HTR-8/SVneo (cell line): ENCODE measurements at regions not wholly inside any gene's neighbourhood (a gene's known extent, or its start where the extent isn't known, plus 50 kb on each side); places are given as distances from the start of the nearest gene placed in this dataset.

ENCODE experiments used
- DNase-seq: peaks from one replicate; pipeline ENCODE4 v3.0.0; 2011; ENCODE audit warnings: low spot score, mixed read lengths; ENCODE audit not compliant: insufficient read length
- FAIRE-seq: peaks from 2 replicates; lab custom pipeline; 2011; peaks lifted over from hg19 to GRCh38; lab: Jason Lieb, UNC

DNA sequence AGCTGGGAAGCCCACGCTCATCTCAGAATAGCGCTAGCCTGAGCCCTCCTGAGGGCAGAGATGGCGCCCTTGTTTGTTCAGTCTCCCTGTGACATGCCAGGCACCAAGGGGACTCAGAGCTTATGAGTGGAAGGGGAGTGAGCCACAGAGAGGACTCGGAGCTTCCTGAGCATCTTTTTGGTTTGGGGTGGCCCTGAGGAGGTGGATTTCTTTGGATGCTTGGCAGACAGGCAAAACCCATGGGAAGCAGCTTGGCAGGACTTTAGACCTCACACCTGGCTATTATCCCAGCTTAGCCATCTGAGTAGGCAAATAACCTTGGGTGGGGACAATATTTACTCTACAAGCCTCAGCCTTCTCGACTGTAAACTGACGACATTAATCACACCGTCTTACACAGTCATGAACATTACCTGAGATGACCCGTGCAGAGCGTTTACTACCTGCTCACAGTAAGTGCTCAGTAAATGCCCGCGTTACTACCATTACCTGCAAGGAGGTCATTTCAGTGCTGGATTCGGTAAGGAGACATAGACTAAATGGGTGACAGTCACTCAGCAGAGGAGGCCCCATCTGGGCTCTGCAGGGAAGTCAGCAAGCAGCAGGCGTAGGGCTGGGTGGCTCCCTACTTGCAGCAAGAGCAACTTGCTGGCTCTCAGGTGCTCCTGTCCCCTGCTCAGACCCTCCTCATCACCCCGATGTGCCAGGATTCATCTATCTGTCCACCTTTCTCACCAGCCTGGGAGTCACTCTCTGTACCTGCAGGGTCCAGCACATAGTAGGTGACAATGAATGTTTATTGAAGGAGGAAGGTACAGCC, 54.9 kb downstream of the KLHDC7A start:
- FAIRE-seq (no peak), DNase-seq (no peak)

DNA sequence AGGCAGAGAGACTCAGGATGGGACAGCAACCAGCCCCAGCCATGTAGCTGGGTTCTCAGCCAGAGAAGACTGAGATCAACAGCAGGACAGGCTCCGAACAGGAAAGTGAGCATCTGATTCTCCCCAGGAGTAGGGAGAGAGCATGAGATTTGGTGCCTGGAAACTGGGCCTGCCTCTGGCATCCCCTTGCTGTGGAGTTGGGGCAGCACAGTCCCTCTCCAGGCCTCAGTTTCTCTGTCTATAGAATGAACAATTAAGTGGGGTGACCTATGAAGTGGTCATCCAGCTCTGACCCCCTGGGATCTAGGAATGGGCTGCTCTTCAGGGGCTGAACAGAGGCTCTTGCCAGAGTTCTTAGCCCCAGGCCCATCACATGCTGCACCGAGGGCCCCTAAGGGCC, 55.6 kb downstream of the KLHDC7A start:
- FAIRE-seq, result no peak
- no peak for DNase-seq

DNA sequence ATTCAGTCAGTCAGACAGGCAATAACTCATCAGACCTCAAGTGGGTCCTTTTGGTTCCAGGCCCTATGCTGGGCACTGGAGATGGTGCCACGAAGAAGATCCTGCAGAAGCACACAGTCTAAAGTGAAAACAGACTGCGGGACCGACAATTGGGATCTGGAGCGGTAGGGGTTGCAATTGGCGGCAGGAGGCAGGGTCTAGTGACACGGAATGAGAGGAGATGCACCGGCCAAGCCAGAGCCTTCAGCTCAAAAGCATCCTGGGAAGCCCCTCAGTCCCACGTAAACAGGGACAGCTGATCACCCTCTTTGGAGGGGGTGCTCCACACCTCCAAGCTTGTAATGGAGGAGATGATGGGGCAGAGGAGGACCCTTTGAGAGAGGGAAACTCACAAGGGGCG, 56.2 kb downstream of the KLHDC7A start:
- DNase-seq (no peak), FAIRE-seq (no peak)

DNA sequence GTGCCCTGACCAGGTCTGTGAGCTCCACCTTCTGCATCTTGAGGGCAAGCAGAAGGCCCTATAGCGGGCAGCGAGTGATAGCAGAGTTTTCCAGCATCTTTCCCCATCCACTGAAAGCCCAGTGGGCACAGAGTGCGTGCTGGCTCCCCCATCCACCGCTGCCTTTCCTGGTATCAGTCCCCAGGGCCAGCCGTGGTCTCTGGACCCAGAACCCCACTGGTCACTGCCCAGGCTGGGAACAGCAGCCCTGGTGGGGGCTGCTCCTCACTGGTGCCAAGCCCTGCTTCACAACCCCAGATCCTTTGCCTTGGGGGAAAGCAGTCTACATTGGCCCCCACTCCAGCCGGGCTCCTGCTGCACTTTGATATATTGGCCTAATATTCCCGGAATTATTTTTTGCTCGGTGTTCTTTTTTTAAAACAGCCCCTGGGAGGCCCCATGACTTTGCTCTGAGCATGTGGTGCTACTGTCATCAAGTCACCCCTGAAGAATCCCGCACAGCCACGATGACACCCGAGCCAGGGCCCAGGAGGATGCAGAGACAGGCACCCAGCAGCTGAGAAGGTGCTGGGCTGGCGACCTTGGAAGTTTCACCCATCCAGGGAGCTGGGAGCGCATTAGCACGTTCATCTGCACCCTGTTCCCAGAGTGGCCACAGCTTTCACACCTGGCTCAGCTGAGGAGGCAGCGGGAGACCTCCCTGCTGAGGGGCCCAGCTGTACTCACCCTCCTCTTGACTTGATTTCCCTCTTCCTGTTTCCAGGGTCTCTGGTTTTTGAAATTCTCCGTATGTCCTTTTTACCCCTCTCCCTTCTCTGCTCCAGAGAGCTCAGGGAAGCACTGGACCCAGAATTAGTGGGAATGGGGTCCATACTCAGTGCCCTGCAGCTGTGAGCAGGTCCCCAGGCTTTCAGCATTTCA, 56.9 kb downstream of the KLHDC7A start:
- no peak for FAIRE-seq

DNA sequence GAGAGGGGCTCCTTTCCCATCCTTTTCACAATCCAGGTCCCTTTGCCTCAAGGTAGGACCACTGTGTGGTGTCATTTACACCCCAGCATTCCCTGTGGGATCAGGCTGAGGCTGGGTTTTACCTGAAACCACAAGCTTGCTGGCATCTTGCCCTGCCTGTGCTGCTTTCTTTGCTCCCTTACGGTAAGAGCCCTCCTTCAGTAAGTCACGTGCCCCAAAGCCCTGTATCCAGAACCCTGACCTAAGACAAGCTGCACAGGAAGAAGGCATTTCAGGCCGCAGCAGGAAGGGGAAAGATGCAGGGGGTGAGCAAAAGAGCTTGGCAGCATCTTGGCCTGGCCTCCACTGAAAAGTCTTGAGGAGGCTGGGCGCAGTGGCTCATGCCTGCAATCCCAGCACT, 58.4 kb downstream of the KLHDC7A start:
- no peak for FAIRE-seq
- no peak for DNase-seq

More for the DNA sequence above, 56.9 kb downstream of the KLHDC7A start:
- no peak for DNase-seq

DNA sequence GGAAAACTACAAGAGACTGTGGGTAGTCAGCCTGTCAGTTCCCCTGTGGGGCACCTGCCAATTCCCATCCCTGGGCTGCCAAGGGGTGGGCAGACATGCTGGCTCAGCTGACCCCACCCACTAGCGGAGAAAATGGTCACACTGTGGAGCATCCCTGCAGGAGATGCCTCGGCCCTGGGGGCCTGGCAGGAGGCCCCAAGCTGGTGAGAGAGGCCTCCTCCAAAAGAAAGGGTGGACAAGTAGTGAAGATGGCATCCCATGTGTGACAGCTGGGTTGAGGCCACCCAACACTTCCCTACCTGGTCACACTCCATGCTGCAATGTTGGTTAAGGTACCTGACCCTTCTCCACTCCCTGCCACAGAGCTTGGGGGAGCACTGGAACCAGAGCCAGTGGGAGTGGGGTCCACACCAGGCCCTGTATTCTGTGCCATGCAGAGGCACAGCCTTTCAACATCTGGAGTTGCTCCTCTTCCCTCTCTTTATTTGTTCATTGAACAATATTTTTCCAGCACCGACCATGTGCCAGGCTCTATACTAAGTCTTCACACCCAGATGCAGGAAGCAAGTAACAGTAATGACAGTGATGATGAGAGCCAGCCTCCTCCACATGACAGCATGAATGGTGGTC, 59.5 kb downstream of the KLHDC7A start:
- FAIRE-seq (no peak), DNase-seq (no peak)

DNA sequence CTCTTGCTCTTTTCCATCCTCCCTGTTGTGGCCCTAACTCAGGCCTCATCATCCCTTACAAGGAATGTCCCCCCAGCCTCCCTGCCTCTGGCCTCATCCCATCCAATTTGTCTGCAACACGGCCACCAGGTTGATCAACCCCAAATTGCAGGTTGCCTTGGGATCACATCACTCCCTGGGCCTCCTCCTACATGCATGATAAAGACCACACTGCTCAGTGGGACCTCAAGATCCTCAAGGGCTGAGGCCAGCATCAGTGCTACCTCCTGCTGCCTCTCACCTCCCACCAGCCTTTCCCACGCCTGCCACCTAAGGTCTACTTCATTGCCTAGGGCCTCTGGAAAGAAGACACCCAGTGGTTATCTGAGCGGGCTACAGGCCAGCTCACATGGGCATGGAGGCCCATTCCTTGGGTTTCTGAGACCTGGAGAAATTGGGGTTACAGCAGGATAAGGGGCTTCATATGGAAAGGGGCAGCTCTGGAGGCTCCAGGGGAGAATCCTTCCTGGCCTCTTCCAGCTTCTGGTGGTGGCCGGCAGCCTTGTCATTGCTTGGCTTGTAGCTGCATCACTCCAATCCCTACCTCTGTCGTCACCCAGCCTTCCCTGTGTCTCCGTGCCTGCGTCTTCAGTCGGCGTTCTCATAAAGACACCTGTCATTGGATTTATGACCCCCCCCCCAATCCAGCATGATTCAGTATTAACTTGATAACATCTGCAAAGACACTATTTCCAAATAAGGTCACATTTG, 60.5 kb downstream of the KLHDC7A start:
- DNase-seq (no peak), FAIRE-seq (no peak)

DNA sequence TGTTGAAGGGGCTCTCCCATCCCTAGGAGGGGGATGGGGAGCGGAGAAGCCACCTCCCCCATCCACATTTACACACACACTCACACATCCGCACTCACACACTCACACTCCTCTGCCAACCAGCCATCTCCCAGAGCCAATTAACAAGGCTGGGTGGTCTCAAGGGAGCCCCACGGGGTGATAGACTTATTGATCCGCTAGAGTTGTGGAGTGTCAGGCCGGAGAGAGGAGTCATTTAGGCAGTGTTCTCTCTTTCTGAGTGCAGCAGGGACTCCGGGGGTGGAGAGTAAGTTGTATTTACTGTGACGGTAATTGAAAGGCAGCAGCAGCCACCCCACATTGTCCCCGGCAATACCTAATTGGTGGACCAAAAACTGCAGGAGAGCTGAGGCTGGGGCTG, 61.6 kb downstream of the KLHDC7A start:
- no peak for DNase-seq
- FAIRE-seq, result no peak

DNA sequence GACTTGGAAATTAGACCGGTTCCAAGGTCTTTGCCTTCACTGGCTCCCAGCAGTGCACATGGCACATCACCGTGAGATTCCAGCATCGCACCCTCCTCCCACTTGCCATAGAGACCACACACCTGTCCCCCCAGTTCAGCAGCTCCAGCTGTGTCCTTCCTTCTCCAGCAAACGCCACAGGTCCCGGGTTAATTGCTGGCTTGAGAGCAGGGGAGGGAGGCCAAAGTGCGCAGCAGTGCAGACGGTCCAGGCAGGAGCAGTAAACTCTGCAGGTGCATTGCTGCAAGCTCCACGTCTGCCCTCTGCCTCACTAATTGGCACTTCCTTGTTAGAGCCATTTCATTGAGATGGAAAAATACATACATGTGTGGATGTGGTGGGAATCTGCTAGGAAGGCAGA, 65.3 kb downstream of the KLHDC7A start:
- FAIRE-seq, result no peak

DNA sequence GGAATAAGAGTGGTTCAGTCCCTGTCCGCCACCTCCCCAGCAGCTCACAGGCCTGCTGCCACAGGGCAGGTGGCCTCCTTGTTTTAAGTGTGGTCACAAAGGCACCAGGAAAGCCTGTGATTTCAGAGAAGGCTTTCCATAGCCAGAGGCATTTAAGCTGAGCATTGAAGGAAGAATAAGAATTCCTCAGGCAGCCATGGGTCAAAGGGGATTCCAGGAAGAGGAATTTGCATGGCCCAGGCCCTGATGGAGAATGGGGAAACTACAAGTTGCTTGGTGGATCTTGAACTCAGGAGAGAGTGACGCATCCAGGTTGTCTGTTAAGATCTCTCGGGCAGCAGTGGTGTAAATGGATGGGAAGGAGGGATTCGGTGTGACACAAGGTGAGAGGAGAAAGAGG, 66.7 kb downstream of the KLHDC7A start:
- FAIRE-seq, result no peak
- no peak for DNase-seq

More for the DNA sequence above, 65.3 kb downstream of the KLHDC7A start:
- DNase-seq, result no peak

DNA sequence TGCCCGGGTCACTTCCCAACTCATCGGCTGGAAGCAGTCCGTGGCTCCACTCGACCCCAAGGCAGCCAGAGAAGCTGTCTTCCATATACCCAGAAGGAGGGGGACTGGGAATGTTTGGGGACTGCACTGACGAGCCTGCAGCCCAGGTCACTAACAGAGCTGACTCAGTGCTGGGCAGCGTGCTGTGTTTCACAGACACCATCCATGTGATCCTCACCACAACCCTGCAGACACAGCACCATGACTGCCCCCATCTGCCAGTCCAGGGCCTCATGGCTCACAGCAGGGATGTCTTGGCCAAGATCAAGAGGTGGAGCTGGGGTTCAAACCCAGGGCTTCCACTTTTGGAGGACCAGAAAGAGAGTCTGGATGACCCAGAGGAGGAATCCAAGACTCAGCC, 67.9 kb downstream of the KLHDC7A start:
- FAIRE-seq, result no peak
- DNase-seq, result no peak

DNA sequence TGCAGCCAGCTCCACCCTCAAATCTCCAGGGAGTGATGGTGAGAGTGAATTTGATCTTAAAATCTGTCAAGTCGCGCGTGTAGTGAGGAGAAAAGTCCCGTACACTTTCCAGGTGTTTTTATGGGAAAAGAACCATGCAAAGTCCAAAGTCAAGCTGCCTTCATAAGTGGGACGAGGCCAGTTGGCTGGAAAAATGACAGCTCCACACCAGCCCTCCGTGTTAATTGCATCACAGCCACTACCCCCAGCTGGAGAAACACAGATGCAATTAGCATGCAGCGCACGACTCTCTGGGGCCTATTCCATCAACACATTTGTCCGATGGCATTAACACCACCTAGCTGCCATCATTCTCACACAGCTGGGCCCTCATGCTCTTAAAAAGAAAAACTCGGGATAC, 68.4 kb downstream of the KLHDC7A start:
- DNase-seq (no peak), FAIRE-seq (no peak)

DNA sequence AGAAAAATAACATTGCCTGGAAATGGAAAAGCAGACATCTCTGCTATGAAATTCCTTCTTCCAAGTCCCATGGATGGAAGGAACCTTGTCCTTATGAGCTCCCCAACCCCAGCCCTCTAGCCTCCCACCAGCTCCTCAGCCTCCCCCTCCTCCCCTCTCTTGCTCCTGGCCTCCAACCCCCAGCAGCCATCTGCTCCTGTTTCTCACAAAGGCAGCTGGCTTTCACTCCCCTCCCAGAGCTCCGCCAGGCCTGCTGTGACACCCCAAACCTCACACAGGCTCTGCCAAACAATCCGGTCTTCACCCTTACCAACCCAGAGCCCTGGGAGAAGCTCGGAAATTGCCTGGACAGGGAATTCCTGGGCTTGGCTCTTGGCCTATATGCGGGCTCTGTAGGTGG, 69.2 kb downstream of the KLHDC7A start:
- DNase-seq (no peak), FAIRE-seq (no peak)

DNA sequence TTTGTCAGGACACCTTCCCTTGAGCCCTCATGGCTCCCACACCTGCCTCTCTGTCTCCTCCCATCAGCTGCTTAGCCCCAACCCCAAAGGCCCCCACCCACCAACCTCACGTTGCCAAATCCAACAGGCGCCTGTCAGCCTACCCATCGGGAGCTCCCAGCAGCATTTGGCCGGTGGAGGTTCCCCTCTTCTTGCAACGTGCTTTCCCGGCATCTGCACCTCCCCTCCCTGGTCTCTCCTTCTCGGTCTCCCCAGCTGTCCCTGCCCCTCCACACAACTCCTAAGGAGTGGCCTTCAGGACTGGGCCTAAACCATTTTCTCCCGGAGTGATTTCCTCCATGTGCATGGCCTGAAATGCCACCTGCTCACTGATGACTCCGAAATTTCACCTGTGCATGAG, 71.9 kb downstream of the KLHDC7A start:
- no peak for DNase-seq
- FAIRE-seq, result no peak

DNA sequence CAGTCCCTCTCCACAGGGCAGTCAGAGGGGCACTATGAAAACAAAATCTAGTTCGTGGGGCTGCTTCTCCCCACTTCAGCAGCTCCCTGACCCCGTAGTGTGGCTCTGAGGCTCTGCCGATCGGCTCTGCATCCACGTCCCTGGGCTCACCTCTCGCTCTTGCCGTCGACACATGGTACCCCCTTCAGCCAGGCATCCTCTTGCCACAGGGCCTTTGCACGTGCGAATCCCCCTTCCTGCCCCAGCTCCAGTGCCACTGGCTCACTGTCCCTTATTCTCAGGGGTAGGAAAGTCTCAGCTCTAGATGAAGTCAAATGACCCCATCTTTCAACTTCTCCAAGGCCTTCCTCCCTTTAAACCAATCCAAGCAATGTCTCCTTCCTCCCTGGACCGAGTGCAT, 72.7 kb downstream of the KLHDC7A start:
- DNase-seq, result no peak
- no peak for FAIRE-seq

DNA sequence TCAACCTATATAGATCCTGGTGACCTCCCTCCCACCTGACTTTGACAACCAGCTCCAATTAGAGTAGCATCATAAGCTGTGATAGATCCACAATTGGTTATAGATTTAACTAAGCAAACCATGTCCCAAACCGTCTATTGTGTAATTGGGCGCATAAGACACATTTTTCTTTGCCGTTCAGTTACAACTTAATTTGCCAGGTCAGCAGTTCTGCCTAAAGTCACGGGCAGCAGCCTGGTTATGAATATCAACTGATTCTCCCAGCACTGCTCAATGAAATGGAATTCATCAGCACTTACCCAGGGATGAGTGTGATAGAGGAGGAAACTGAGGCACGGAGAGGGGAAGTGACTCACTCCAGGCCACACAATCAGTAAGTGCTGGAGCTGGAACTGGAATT, 73.4 kb downstream of the KLHDC7A start:
- FAIRE-seq (no peak), DNase-seq (no peak)

DNA sequence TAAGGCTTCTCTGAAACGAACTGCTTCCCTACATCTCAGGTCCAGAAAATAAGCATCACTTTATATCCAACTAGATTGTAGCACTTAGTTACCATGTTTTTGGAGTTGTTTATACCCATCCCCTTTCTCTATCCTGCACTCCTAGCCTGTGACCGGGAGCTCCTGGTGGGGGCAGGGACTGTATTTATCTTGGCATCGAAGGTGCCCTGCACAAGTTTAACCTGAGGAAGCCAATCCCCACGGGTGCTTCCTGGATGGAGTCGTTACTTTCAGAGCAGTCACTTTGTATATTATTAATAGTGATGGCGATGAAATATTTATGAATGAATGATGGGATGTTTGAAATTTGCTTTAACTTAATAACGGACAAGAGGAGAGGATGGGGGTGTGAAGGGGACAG, 73.9 kb downstream of the KLHDC7A start:
- DNase-seq (no peak), FAIRE-seq (no peak)

DNA sequence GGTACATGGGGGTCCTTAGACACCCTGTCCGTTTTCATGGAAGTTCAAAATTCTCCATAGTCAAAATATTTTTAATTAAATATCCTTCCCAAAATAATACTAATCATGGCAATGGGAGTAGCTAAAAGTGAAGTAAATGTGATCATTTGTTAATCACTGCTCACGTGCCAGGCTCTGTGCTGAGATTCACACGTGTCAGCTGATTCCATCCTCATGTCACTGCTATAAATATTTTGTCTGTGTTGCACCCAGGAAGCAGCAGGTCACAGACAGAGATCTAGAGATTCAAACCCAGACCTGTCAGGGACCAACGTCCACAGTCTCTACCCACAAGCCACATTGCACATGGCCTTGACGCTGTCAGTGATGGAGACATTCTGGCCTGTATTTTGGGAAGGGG, 74.3 kb downstream of the KLHDC7A start:
- FAIRE-seq, result no peak

DNA sequence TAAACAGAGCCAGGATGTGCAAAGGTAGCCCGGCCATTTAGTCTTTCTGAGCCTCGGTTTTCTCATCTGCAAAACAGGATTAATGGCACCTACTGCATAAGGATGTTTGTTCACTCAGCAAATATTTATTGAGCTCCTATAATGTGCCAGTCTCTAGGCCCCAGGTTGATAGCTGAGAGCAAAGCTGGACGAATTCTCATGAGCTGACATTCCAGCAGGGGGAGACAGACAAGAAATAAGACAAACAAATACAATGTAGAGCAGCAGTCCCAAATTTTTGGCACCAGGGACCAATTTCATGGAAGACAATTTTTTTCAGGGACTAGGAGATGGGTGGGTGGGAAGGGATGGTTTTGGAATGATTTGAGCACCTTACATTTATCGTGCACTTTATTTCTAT, 74.3 kb upstream of the PAX7 start:
- DNase-seq, result peak; percentile 20
- FAIRE-seq, result no peak

More for the DNA sequence above, 74.3 kb downstream of the KLHDC7A start:
- DNase-seq, result no peak
